GM19452 (cell line): ENCODE measurements at regions not wholly inside any gene's neighbourhood (a gene's known extent, or its start where the extent isn't known, plus 50 kb on each side); places are given as distances from the start of the nearest gene placed in this dataset.
"Not testable (repeated sequence)": the region's sequence is repeated elsewhere in the genome, so short reads cannot be mapped to it uniquely, and the experiment has no call there.

Experiments used
- ATAC-seq: cut with Tn5 transposase; IDR thresholded peaks from one replicate; pipeline ENCODE4 v1.9.1; 2021; ENCODE audit not compliant: unreplicated experiment

DNA sequence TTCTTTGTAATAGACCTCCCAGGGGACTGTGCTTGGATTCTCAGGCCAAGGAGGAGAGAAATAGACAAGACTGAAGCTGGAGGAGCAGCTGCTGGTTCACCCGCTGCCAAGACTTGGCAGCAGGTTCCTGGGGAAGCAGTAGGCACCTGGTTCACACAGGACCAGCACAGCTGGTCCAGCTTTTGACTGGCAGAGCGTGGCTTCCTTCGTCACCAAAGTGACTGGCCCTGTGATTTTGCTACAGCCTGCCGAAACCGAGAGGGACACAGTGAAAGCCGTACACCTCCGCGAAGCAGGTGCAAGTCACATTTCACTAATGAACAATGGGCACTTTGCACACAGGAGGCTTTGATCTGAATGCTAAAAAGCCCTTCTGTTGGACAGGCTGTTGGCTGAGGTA, 199.0 kb downstream of the RNF144B start:
- ATAC-seq = no peak

GRCh38 chr6:18595774-18596530, 208.8 kb downstream of the RNF144B start:
- peak; percentile 82 for ATAC-seq

- no peak for ATAC-seq
Measured at GRCh38 chr6:18596531-18596835, 209.3 kb downstream of the RNF144B start.

DNA sequence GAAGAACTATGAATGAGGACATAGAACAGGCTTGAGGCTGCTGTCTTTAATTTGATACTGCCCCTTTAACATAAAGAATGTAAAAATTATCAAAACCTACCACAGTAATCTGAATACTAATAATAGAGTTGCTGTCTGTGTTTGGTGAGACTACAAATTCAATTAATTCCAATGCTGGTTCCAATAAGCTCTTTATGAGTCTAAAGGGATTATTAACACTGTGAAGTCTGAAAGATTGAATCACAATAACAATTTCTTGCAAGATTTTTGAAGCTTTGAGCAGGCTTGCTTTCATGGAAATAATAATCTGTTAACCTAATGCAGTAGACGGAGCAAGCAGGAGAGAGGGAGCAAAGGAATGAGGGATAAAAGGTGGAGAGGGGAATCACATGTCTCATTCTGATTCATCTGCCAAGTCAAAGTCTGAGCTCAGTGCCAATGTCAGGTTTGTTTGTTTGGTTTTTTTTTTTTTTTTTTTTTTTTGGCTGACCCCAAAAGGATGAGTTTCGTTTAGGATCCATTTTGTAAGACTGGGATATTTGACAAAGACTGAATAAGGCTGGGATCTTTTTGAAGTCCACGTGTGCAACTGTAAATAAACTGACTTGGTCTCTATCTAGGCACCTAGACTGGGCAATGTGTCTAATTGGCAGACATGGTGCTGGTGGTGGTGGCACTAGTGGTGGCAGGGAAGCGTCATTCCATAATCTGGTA, 211.6 kb downstream of the RNF144B start:
- ATAC-seq = no peak

GRCh38 chr6:18600255-18600654, 213.1 kb downstream of the RNF144B start:
- ATAC-seq = no peak

GRCh38 chr6:18601516-18602020, 214.4 kb downstream of the RNF144B start:
- no peak for ATAC-seq

DNA sequence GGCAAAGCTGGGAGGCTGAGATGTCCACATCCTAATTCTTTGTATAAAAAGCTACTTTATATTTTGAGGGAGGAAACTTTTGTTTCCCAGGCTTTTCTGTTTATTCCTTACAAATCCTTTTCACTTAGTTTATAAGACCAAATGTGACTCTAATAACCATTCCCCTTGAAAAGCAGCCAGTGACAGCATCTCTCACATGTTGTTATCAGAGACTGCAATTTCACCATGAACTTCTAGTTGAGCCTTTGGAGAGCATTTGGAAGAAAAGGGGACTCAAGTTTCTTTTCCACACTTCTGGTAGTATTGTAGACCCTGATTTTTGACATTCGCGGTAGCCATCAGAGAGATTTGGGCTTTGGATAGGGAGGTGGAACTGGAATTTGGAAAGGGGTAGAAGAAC, 215.8 kb downstream of the RNF144B start:
- no peak for ATAC-seq

DNA sequence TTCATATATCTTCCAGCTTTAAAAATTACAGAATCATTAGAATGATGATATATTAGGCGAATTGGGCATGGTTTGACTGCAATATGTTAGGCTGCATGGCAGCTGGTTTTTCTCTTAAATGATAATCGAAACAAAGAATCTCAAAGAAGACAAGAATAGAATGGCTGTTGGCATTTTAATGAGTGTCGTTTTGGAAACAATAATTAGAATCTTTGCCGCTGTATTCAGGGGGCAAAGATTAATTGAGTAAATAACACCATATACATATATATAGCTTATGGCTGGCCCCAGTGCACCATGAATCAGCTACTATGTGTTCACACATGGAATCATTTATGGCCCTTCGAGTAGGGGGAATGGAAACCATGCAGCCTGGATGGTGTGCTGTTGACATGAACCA, 216.2 kb downstream of the RNF144B start:
- no peak for ATAC-seq

DNA sequence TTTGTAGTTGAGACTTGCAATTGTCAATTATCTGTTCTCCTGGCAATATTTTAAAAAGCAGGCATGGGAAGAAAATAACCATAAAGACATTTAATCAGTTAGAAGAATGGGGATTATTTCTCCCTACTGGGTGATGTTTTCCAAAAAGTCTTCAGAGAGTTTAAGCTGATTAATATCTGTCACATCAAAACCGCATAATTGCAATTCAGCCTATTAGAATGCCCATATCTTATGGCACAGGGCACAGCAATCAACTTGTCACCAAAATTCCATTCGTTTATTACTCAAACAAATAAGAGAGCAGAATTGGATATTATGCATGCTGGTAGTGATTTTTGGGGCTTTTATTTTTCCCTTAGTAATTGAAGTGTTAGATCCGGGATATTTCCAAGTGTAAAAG, 218.7 kb downstream of the RNF144B start:
- ATAC-seq = no peak

DNA sequence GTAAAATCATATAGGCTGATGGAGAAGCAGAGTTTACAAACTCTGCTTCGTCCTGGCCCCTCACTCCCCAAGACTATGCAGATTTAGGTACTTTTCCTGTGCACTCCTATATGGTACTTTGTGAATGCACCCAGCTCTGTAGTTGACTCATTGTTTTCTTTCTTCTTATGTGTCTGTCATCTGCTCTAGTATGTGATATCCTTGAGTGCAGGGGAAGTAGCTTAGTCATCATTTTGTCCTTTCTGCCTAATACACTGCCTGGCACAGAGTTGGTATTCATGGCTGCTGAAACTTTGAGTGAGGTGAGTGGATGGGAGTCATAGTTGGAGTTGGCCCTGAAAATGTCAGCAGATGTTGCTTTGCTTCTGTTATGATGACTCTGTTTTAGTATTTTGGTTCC, 222.6 kb downstream of the RNF144B start:
- no peak for ATAC-seq

DNA sequence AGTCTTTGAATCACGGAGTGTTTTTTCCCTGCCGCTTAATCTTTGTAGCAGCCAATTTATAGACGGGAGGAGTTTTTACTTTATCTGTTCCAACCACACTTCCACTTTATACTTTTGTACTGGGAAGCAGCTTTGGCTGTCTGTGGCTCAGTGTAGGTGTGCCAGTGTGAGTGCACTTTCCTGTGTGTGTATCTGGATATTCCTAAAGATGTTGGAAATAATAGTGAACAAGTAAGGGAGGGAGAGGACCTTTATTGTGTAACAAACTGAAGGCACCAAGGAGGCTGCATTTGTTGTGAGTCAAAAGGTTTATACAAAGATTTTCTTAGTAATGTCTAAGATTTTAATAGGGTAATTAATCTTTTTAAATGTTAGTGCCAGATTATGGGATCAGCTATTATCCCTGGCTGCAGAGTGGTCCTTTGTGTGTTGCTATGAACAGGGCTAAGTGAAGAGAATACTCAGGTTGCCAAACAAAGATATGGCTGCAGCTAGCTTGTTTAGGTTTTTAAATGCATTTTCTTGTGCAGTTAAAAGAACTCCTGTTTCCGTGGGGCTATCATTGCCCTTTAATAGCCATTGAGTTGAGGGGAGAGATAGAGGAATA, 226.3 kb downstream of the RNF144B start:
- no peak for ATAC-seq

DNA sequence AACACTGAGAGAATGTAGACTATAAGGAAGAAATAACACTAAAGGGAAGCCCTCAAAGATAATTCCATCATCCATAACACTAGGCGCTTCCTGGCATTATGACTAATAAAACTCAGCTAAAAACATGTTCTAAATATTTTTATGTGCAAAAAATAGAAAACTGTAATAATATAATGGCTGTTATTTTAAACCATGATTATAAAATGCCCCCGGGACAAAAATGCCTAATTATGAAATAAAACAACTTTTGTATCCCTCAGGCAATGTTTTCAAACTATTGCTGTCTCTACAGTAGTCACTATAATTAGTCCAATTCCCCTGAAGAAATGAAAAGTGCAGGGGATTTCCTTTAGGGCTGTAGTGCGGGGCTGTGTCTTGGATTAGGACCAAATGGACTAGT, 242.4 kb downstream of the RNF144B start:
- ATAC-seq = no peak

DNA sequence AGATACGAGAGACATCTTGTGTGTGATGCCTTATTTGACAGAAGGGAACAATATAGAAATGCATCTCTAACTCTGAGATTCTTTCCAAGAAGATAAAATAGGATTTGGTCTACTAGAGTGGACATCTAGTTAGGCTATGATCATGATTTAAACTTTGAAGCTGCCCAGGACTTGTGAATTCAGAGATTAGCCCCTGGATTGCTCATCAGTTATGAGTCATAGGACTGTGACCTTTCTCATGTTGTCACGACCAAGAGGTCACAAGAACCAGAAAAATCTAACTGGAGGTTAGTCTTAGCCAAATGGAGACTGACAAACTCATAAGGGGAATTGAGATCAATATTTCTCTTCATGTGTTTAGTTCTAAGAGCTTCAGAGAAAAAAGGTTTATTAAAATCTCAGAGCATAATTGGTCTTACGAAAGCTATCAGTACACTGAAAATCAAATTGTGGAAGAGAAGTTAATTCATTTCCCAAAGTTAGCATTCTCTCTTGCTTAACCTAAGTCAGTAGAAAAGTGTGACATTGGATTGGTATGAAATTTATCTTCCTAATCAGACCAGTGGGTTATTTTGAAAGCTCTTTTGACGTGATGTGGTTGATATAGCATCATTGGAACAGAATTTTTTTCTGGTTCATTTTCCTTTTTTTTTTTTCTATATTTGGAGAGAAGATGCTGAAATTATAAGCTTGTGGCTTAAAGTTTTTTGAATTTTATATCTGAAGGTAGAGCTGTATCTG, 245.7 kb downstream of the RNF144B start:
- no peak for ATAC-seq

DNA sequence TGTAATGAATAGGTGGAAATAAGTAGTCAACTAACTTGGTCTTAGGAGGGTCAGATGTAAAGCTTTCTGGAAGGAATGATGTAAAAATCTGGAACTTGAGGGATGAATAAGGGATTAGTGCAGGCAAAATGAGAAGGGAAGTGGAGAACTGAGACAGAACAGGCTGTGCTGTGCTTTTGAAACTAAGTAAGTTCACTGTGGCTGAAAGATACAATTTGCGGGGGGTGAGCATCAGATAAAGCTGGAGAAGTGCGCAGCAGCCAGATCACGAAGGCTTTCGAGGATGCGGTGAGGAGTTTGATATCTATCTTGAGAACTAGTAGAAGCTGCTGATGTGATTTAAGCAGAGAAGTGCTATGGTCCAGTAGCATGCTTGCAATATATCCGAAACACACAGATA, 247.8 kb downstream of the RNF144B start:
- no peak for ATAC-seq

- ATAC-seq = no peak
Measured at GRCh38 chr6:18640134-18640533, 253.0 kb downstream of the RNF144B start.

- no peak for ATAC-seq
Measured at GRCh38 chr6:18640754-18641153, 253.6 kb downstream of the RNF144B start.

DNA sequence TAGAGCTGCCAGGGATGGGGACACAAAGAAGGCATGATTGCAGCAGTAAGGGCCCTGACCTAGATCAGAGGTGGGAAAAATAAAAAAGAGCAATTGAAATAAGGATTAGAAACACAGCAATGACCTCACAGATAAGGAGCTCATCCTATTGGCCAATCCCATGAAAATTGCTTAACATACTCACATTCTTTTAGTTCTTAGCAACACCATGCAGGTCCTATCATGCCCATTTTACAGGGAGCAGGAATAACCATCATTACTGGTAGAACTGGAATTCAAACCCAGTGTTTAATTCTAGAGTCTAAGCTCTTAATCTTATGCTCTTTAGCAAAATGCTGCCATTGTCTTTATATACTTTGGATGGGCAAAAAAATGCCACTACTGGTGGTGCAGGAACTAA, 267.7 kb downstream of the RNF144B start:
- no peak for ATAC-seq

- no peak for ATAC-seq
Measured at GRCh38 chr6:18656506-18656905, 269.4 kb downstream of the RNF144B start.

DNA sequence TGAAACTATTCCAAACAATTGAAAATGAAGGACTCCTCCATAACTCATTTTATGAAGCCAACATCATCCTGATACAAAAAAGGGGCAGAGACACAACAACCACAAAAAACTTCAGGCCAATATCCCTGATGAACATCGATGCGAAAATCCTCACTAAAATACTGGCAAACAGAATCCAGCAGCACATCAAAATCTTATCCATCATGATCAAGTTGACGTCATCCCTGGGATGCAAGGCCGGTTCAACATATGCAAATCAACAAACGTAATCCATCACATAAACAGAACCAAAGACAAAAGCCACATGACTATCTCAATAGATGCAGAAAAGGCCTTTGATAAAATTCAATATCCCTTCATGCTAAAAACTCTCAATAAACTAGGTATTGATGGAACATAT, 272.8 kb downstream of the RNF144B start:
- not testable (repeated sequence) for ATAC-seq

- no peak for ATAC-seq
Measured at GRCh38 chr6:18663011-18663410, 275.9 kb downstream of the RNF144B start.

DNA sequence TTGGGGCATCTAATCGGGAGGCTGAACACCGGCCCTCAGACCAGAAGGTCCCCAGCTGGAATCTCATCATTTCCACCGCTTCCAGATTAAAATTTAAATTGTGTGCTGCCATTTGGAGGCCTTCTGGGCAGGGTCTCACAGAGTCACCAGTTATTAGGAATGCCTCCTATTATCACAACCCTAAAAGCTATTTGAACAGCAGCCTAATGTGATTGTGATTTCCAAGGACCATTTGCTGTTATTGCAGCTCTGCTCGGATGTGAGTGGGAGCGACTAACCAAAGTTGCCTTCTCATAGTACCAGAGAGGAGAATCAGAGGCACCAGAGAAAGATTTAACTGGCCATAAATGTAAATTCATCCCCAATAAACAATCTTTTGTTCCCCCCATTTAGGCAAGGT, 277.3 kb downstream of the RNF144B start:
- ATAC-seq = no peak

DNA sequence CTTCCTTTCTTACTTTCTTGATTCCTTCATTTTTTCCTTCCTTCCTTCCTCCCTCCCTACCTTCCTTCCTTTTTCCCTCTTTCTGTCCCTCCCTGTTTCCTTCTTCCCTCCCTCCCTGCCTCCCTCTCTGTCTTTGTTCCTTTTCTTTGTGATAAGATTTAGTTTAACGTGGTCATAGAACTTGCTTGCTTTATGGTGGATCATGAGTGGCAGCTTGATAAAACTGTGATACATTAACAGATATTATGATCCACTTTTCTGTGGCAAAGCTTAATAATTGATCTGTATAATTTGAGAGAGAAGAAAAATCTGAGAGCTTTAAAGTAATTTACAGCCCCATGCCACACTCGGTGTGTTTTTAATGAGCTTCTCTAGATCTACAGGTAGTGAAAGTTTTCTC, 280.5 kb downstream of the RNF144B start:
- ATAC-seq = no peak
